GM23338 (cell line): ENCODE measurements at regions not wholly inside any gene's neighbourhood (a gene's known extent, or its start where the extent isn't known, plus 50 kb on each side); places are given as distances from the start of the nearest gene placed in this dataset.

Experiments
- CREB1 ChIP-seq: fragments of 250-450 bp; sonication (Bioruptor Pico); IDR thresholded peaks from 2 replicates; pipeline ENCODE4 v1.5.0; 2020; ENCODE audit warnings: low read depth, mild to moderate bottlenecking, moderate library complexity
- CTCF ChIP-seq, 2 experiments: fragments of 200-600 bp in 1 of 2; sonication (generic) in 1 of 2; conservative IDR thresholded peaks; 2 replicates each; pipeline versions ENCODE4 v1.5.1 to v1.6.1; 2016 to 2017; ENCODE audit warnings: antibody characterized with exemption in 2 of 2, low read depth in 2 of 2, mild to moderate bottlenecking in 2 of 2, moderate library complexity in 1 of 2
- EZH2 ChIP-seq: fragments of 200-600 bp; sonication (generic); IDR thresholded peaks from one replicate; pipeline ENCODE4 v1.8.0; 2017; ENCODE audit warnings: antibody characterized with exemption, mild to moderate bottlenecking, low read depth; ENCODE audit not compliant: unreplicated experiment
- EZH2phosphoT487 ChIP-seq: fragments of 200-600 bp; sonication (generic); IDR thresholded peaks from one replicate; pipeline ENCODE4 v1.8.1; 2018; ENCODE audit warnings: antibody characterized with exemption; ENCODE audit not compliant: unreplicated experiment
- JUNB ChIP-seq: IDR thresholded peaks from one replicate; pipeline ENCODE4 v1.6.1; 2016; ENCODE audit warnings: antibody characterized with exemption; ENCODE audit not compliant: unreplicated experiment
- POLR2AphosphoS5 ChIP-seq: IDR thresholded peaks from 2 replicates; pipeline ENCODE4 v1.6.1; 2016; ENCODE audit warnings: antibody characterized with exemption, low read depth
- STAT1 ChIP-seq: IDR thresholded peaks from one replicate; pipeline ENCODE4 v1.6.1; 2016; ENCODE audit warnings: antibody characterized with exemption; ENCODE audit not compliant: unreplicated experiment
- ZNF331 ChIP-seq: fragments of 250-450 bp; sonication (Bioruptor Pico); IDR thresholded peaks from 2 replicates; pipeline ENCODE4 v1.5.0; 2020; ENCODE audit warnings: low read depth, mild to moderate bottlenecking, moderate library complexity
- ZNF462 ChIP-seq: fragments of 250-450 bp; sonication (Bioruptor Pico); IDR thresholded peaks from 2 replicates; pipeline ENCODE4 v1.5.0; 2020; ENCODE audit warnings: mild to moderate bottlenecking, moderate library complexity
- TF ChIP-seq, protein P1 (sequence below): IDR thresholded peaks from one replicate; pipeline ENCODE4 v1.6.1; 2018; ENCODE audit warnings: antibody characterized with exemption; ENCODE audit not compliant: unreplicated experiment

DNA sequence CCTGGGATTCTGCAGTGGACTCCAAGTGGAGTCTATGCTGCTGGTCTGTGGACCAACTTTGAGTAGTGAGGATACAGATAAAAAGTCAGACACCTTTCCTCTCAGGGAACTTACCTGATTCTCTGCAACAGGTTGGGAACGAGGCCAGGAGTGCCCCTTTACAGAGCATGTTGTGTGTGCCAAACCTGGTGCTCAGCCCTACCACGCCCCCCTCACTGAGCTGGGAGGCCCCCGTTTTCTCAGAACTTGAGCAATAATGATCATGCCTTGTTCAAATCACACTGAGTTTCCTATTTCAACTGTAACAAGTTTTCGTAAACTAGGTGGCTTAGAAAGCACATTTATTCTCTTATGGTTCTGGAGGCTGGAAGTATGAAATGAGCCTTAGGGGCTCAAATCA lies 182.0 kb downstream of the COPRS start:
- no peak for TF ChIP-seq CTCF (conservative IDR thresholded peaks at IDR 0.05; ENCODE audit: low read depth in 2 of 2)
- TF ChIP-seq ZNF462 (CRISPR knock-in tag), result no peak
- TF ChIP-seq CREB1 (CRISPR knock-in tag), result no peak
- TF ChIP-seq EZH2phosphoT487, result no peak
- TF ChIP-seq EZH2, result no peak
- no peak for TF ChIP-seq POLR2AphosphoS5
- TF ChIP-seq ZNF331 (CRISPR knock-in tag), result no peak
- TF ChIP-seq JUNB, result no peak
- TF ChIP-seq, protein P1, sequence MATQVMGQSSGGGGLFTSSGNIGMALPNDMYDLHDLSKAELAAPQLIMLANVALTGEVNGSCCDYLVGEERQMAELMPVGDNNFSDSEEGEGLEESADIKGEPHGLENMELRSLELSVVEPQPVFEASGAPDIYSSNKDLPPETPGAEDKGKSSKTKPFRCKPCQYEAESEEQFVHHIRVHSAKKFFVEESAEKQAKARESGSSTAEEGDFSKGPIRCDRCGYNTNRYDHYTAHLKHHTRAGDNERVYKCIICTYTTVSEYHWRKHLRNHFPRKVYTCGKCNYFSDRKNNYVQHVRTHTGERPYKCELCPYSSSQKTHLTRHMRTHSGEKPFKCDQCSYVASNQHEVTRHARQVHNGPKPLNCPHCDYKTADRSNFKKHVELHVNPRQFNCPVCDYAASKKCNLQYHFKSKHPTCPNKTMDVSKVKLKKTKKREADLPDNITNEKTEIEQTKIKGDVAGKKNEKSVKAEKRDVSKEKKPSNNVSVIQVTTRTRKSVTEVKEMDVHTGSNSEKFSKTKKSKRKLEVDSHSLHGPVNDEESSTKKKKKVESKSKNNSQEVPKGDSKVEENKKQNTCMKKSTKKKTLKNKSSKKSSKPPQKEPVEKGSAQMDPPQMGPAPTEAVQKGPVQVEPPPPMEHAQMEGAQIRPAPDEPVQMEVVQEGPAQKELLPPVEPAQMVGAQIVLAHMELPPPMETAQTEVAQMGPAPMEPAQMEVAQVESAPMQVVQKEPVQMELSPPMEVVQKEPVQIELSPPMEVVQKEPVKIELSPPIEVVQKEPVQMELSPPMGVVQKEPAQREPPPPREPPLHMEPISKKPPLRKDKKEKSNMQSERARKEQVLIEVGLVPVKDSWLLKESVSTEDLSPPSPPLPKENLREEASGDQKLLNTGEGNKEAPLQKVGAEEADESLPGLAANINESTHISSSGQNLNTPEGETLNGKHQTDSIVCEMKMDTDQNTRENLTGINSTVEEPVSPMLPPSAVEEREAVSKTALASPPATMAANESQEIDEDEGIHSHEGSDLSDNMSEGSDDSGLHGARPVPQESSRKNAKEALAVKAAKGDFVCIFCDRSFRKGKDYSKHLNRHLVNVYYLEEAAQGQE, result no peak
- no peak for TF ChIP-seq STAT1
